ENCODE measurements at regions not wholly inside any gene's neighbourhood (a gene's known extent, or its start where the extent isn't known, plus 50 kb on each side); places are given as distances from the start of the nearest gene placed in this dataset.

DNA sequence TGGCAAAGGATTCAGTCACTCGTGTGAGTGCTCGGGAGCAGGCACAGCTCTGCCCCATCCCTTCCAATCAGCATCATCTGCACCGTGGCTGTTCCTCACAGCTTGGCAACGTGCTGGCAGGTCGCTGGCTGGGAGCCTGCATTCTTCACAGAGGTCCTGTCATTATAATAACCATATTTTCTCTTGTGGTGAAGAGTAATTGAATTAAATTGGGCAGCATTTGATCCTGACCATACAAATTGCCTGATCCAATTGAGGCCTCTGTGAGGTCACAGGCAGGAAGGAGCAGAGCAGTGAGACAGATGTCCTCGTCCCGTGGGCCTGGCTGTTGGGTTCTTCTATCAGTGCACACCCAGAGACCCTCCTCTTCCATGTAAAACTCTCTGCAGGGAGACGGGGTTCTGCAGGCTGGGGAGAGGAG, 407.8 kb downstream of the COG6 start:
- no peak overlapping the region for H3K4me3 ChIP-seq (ENCODE audit: control insufficient read depth in 2 of 3, extremely low read depth in 1 of 3, insufficient read depth in 2 of 3, low read depth in 1 of 3, low read length in 3 of 3)
- H2AFZ ChIP-seq (ENCODE audit: control insufficient read depth, low read length) = no peak overlapping the region

GRCh38 chr13:40063703-40064102, 408.2 kb downstream of the COG6 start:
- Histone ChIP-seq H3K27ac (ENCODE audit: control insufficient read depth, insufficient read depth, low read length) (no peak overlapping the region), H3K9me3 (ENCODE audit: control insufficient read depth, low read depth, low read length) (no peaks in the 10 kb centered on the region), H3K4me3 (ENCODE audit: control insufficient read depth in 2 of 3, extremely low read depth in 1 of 3, insufficient read depth in 2 of 3, low read depth in 1 of 3, low read length in 3 of 3) (no peak overlapping the region), H3K79me2 (ENCODE audit: control insufficient read depth, insufficient read depth, low read length) (no peaks in the 10 kb centered on the region), H3K9ac (ENCODE audit: control insufficient read depth, extremely low read depth, insufficient read depth, low read length) (no peak overlapping the region), H3K36me3 (ENCODE audit: control insufficient read depth in 2 of 2, extremely low read depth in 1 of 2, insufficient read depth in 2 of 2, low read length in 2 of 2) (no peaks in the 10 kb centered on the region), H2AFZ (ENCODE audit: control insufficient read depth, low read length) (no peak overlapping the region), H3K4me2 (ENCODE audit: control insufficient read depth, extremely low read depth, insufficient read depth, low read depth, low read length) (no peak overlapping the region), H3K4me1 (ENCODE audit: control insufficient read depth, extremely low read depth, insufficient read depth, low read length) (peaks cover 50% of the 10 kb centered on the region), H3K27me3 (ENCODE audit: control insufficient read depth, extremely low read depth, insufficient read depth, low read length) (no peaks in the 10 kb centered on the region), H3K9me1 (ENCODE audit: control insufficient read depth, extremely low read depth, insufficient read depth, low read length) (no peaks in the 10 kb centered on the region), H4K20me1 (ENCODE audit: control insufficient read depth, extremely low read depth, insufficient read depth, low read length) (no peaks in the 10 kb centered on the region)
- TF ChIP-seq, protein P1, sequence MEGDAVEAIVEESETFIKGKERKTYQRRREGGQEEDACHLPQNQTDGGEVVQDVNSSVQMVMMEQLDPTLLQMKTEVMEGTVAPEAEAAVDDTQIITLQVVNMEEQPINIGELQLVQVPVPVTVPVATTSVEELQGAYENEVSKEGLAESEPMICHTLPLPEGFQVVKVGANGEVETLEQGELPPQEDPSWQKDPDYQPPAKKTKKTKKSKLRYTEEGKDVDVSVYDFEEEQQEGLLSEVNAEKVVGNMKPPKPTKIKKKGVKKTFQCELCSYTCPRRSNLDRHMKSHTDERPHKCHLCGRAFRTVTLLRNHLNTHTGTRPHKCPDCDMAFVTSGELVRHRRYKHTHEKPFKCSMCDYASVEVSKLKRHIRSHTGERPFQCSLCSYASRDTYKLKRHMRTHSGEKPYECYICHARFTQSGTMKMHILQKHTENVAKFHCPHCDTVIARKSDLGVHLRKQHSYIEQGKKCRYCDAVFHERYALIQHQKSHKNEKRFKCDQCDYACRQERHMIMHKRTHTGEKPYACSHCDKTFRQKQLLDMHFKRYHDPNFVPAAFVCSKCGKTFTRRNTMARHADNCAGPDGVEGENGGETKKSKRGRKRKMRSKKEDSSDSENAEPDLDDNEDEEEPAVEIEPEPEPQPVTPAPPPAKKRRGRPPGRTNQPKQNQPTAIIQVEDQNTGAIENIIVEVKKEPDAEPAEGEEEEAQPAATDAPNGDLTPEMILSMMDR (optimal IDR thresholded peaks at IDR 0.05 in 1 of 3, IDR thresholded peaks at IDR 0.05 in 1 of 3, conservative IDR thresholded peaks at IDR 0.05 in 1 of 3; ENCODE audit: extremely low read depth in 1 of 3, insufficient read depth in 2 of 3, low read length in 3 of 3) = no peak
- dilution Hi-C loops (cut with MboI; ENCODE audit: extremely low pct_ligation_motif_present, low sequenced_read_pairs) = no loop called here
- FAIRE-seq (peak; percentile 23), DNase-seq (ENCODE audit: low read depth, low spot score) (no peak)

More for the DNA sequence above, 407.8 kb downstream of the COG6 start:
- peaks cover 53% of the 10 kb centered on the region for H3K4me1 ChIP-seq (ENCODE audit: control insufficient read depth, extremely low read depth, insufficient read depth, low read length)
- H3K9ac ChIP-seq (ENCODE audit: control insufficient read depth, extremely low read depth, insufficient read depth, low read length) = no peak overlapping the region
- no peaks in the 10 kb centered on the region for H3K9me3 ChIP-seq (ENCODE audit: control insufficient read depth, low read depth, low read length)
- no peaks in the 10 kb centered on the region for H3K36me3 ChIP-seq (ENCODE audit: control insufficient read depth in 2 of 2, extremely low read depth in 1 of 2, insufficient read depth in 2 of 2, low read length in 2 of 2)
- H3K4me2 ChIP-seq (ENCODE audit: control insufficient read depth, extremely low read depth, insufficient read depth, low read depth, low read length) = no peak overlapping the region
- no peak for FAIRE-seq
- TF ChIP-seq EZH2 (IDR thresholded peaks at IDR 0.05; ENCODE audit: low read length) = no peak
- TF ChIP-seq, protein P1 (optimal IDR thresholded peaks at IDR 0.05 in 1 of 3, IDR thresholded peaks at IDR 0.05 in 1 of 3, conservative IDR thresholded peaks at IDR 0.05 in 1 of 3; ENCODE audit: extremely low read depth in 1 of 3, insufficient read depth in 2 of 3, low read length in 3 of 3) = no peak
- H3K9me1 ChIP-seq (ENCODE audit: control insufficient read depth, extremely low read depth, insufficient read depth, low read length) = no peaks in the 10 kb centered on the region
- no peak overlapping the region for H3K27ac ChIP-seq (ENCODE audit: control insufficient read depth, insufficient read depth, low read length)
- dilution Hi-C loops (cut with MboI; ENCODE audit: extremely low pct_ligation_motif_present, low sequenced_read_pairs) = no loop called here
- no peaks in the 10 kb centered on the region for H3K27me3 ChIP-seq (ENCODE audit: control insufficient read depth, extremely low read depth, insufficient read depth, low read length)
- no peak for DNase-seq (ENCODE audit: low read depth, low spot score)
- H3K79me2 ChIP-seq (ENCODE audit: control insufficient read depth, insufficient read depth, low read length) = no peaks in the 10 kb centered on the region
- no peaks in the 10 kb centered on the region for H4K20me1 ChIP-seq (ENCODE audit: control insufficient read depth, extremely low read depth, insufficient read depth, low read length)

Measured in keratinocyte (primary cell).